AG04449 (cell line): ENCODE measurements at regions not wholly inside any gene's neighbourhood (a gene's known extent, or its start where the extent isn't known, plus 50 kb on each side); places are given as distances from the start of the nearest gene placed in this dataset.

Source experiments
- CTCF ChIA-PET: fragments of 350-600 bp; formaldehyde crosslinking; extraction: SDS; loops from one replicate; lab custom pipeline; 2021; ENCODE audit warnings: antibody characterized with exemption; lab: Yijun Ruan, JAX
- POLR2A ChIA-PET: fragments of 400-600, 350-600 bp; formaldehyde crosslinking; extraction: SDS; loops from one replicate; lab custom pipeline; 2020; ENCODE audit warnings: antibody characterized with exemption, inconsistent platforms; lab: Yijun Ruan, JAX
- DNase-seq: peaks from one replicate; pipeline ENCODE4 v3.0.0-alpha.2; 2010; ENCODE audit warnings: low read depth, low spot score
- H3K4me3 ChIP-seq: 2 replicates; pipeline ENCODE4 v1.5.1; 2011; ENCODE audit warnings: low read depth, mild to moderate bottlenecking, control low read depth, low read length
- TF ChIP-seq, protein P1 (sequence below): IDR thresholded peaks from one replicate; pipeline ENCODE4 v1.5.1; 2011; ENCODE audit warnings: mild to moderate bottlenecking, moderate library complexity, low read length, control low read depth, inconsistent platforms; ENCODE audit not compliant: insufficient read depth; ENCODE audit errors: missing control alignments

DNA sequence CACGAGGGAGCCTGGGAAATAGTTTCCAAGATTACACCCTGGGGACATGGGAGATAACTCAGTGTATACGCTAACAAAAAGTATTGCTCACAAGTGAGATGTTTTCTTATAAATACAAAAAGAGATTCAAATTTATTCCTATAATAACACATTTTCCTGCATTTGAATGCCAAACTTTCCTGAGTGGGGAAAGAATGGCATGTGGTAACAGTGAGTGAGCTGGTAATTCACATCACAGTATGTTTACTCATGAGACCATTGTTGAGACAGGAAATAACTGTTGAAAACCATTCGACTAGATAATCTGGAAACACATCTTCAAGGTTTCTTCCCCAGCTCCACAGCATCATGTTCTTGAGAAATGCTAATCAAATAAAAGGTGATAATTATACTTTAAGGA is 109.1 kb downstream of the TASL start:
- no peak for DNase-seq
- no peak overlapping the region for H3K4me3 ChIP-seq
- ChIA-PET CTCF (no interaction called here), POLR2A (no interaction called here)
- TF ChIP-seq, protein P1, sequence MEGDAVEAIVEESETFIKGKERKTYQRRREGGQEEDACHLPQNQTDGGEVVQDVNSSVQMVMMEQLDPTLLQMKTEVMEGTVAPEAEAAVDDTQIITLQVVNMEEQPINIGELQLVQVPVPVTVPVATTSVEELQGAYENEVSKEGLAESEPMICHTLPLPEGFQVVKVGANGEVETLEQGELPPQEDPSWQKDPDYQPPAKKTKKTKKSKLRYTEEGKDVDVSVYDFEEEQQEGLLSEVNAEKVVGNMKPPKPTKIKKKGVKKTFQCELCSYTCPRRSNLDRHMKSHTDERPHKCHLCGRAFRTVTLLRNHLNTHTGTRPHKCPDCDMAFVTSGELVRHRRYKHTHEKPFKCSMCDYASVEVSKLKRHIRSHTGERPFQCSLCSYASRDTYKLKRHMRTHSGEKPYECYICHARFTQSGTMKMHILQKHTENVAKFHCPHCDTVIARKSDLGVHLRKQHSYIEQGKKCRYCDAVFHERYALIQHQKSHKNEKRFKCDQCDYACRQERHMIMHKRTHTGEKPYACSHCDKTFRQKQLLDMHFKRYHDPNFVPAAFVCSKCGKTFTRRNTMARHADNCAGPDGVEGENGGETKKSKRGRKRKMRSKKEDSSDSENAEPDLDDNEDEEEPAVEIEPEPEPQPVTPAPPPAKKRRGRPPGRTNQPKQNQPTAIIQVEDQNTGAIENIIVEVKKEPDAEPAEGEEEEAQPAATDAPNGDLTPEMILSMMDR, result no peak
